ENCODE measurements at regions not wholly inside any gene's neighbourhood (a gene's known extent, or its start where the extent isn't known, plus 50 kb on each side); places are given as distances from the start of the nearest gene placed in this dataset.
A peak's percentile ranks its signal among the peaks of the same experiment; 100 is the strongest.
"Not testable (repeated sequence)": the region's sequence is repeated elsewhere in the genome, so short reads cannot be mapped to it uniquely, and the experiment has no call there.

- Mint-ChIP-seq H3K9me3 (no peaks in the 10 kb centered on the region), H3K4me3 (no peak overlapping the region), H3K27ac (no peak overlapping the region), H3K27me3 (peaks cover 10% of the 10 kb centered on the region), H3K36me3 (no peaks in the 10 kb centered on the region), H3K4me1 (ENCODE audit: low read depth) (peaks cover 3% of the 10 kb centered on the region)
- intact Hi-C loops (cut with micrococcal nuclease) = loop anchor here (1.0 to 10.0 kb wide), 2 partner anchors 98 to 348 kb away; no protein-coding TSS in a partner anchor
- CTCF ChIA-PET = interaction anchor here (0.9 to 11.5 kb wide), 6 partner anchors 8 to 362 kb away, joined by 3 to 404 read pairs (median 6); no protein-coding TSS in a partner anchor
- no peak for DNase-seq
- POLR2A ChIA-PET = no interaction called here
These were observed 73.0 kb upstream of the PRSS3 start for GRCh38 chr9:33722359-33722675.

GRCh38 chr9:33728613-33729012 lies 66.7 kb upstream of the PRSS3 start:
- Mint-ChIP-seq H3K36me3 (no peaks in the 10 kb centered on the region), H3K4me3 (no peak overlapping the region), H3K27me3 (peaks cover 23% of the 10 kb centered on the region), H3K9me3 (peaks cover 8% of the 10 kb centered on the region), H3K27ac (no peak overlapping the region), H3K4me1 (ENCODE audit: low read depth) (no peaks in the 10 kb centered on the region)
- ChIA-PET POLR2A (no interaction called here), CTCF (interaction anchor here (0.6 to 1.4 kb wide), 4 partner anchors 9 to 146 kb away, joined by 3 to 11 read pairs (median 3); no protein-coding TSS in a partner anchor)
- intact Hi-C loops (cut with micrococcal nuclease) = loop anchor here (10.0 kb wide), 1 partner anchor 354 kb away; no protein-coding TSS in a partner anchor
- no peak for DNase-seq

DNA sequence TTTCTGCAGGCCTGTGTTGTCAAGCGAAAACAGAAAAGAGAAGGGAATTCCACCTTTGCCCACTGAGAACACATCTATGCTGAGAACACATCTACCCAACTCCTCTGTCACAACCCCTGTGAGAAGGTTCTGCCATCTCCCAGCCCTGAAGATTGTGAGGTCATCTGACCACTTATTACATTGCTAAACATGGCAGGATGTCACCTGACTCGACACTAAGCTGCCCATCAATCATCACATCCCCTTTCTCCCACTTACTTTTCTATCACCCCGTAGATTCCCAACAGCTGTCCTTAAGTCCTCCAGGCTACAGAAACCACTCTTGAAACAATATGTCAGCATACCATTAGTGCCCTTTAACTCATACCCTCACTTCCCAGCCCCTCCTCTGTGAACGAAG lies 64.2 kb upstream of the PRSS3 start:
- peaks cover 37% of the 10 kb centered on the region for H3K27me3 Mint-ChIP-seq
- H3K27ac Mint-ChIP-seq = no peak overlapping the region
- peaks cover 8% of the 10 kb centered on the region for H3K9me3 Mint-ChIP-seq

GRCh38 chr9:33731625-33732024 lies 63.7 kb upstream of the PRSS3 start:
- Mint-ChIP-seq H3K9me3 (peaks cover 8% of the 10 kb centered on the region), H3K4me3 (no peak overlapping the region), H3K36me3 (no peaks in the 10 kb centered on the region), H3K4me1 (ENCODE audit: low read depth) (no peaks in the 10 kb centered on the region), H3K27ac (no peak overlapping the region), H3K27me3 (peaks cover 41% of the 10 kb centered on the region)
- ChIA-PET POLR2A (no interaction called here), CTCF (interaction anchor here (1.5 to 1.6 kb wide), 2 partner anchors 108 to 110 kb away, joined by 4 to 6 read pairs; no protein-coding TSS in a partner anchor)
- no peak for DNase-seq
- intact Hi-C loops (cut with micrococcal nuclease) = no loop called here

More for the DNA sequence above, 64.2 kb upstream of the PRSS3 start:
- ChIA-PET CTCF (interaction anchor here (1.1 to 1.6 kb wide), 3 partner anchors 9 to 109 kb away, joined by 3 to 6 read pairs (median 4); no protein-coding TSS in a partner anchor), POLR2A (no interaction called here)
- H3K4me1 Mint-ChIP-seq (ENCODE audit: low read depth) = no peaks in the 10 kb centered on the region
- no peaks in the 10 kb centered on the region for H3K36me3 Mint-ChIP-seq
- no peak for DNase-seq
- intact Hi-C loops (cut with micrococcal nuclease) = no loop called here
- no peak overlapping the region for H3K4me3 Mint-ChIP-seq

DNA sequence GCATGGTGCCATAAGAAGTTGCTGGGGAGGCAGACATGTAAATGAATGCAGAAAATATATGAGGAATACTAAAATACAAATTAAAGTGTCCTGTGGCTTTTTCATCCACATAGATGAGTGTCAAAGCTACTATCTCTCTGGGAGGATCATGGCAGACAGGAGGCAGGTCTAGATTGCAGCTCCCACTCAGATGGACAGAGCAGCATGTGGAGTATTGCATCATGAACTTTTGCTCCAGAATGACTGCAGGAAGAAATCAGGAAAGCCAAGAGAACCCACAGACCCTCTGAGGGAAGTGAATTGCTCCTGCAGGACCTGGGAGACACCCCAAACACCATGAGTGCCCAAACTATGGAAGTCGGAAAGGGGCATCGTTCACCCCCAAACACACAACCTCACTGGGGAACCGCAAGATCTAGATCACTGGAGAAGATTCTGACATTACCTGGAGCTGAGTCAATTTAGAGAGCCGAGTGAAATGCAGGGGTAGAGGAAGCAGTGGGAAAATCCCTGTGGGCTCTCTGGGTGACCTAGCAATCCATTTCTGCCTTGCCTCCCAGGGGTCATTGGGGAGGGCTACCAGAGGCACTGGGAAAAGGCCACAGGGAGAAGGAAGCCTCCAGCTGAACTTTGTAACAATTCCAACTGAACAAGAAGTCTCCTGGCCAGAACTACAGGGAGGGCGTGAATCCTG lies 61.0 kb upstream of the PRSS3 start:
- H3K4me3 Mint-ChIP-seq; intact Hi-C loops (cut with micrococcal nuclease); H3K4me1 Mint-ChIP-seq (ENCODE audit: low read depth); DNase-seq; H3K36me3 Mint-ChIP-seq; H3K27ac Mint-ChIP-seq; POLR2A ChIA-PET; H3K9me3 Mint-ChIP-seq: not testable (repeated sequence)
- peaks cover 42% of the 10 kb centered on the region for H3K27me3 Mint-ChIP-seq
- CTCF ChIA-PET = interaction anchor here (0.7 to 1.2 kb wide), 2 partner anchors 40 to 110 kb away, joined by 3 read pairs; no protein-coding TSS in a partner anchor

DNA sequence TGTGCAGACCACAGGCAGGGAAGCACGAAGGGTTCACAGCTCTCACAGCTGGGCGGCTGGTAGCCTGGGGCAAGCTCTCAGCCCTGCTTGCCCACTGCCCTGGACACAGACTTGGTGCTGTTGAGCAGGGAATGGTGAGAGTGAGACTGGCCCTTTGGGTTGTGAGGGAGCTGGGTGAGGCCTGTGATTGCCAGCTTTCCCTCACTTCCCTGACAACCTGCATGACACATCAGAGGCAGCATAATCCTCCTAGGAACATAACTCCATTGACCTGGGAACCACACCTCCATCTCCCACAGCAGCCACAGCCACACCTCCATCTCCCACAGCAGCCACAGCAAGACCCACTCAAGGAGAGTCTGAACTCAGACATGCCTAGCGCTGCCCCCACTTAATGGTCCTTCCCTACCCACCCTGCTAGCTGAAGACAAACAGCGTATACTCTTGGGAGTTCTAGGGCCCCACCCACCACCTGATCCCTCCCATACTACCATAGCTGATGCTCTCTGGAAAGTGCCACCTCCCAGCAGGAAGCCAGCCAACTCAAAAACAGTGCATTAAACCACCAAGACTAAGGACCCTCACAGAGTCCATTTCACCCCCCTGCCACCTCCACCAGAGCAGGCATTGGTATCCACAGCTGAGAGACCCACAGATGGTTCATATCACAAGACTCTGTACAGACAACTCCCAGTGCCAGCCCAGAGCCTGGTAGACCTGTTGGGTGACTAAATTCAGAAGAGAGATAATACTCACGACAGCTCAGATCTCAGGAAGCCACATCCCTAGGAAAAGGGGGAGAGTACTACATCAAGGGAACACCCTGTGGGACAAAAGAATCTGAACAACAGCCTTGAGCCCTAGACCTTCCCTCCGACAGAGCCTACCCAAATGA lies 60.2 kb upstream of the PRSS3 start:
- POLR2A ChIA-PET; DNase-seq; intact Hi-C loops (cut with micrococcal nuclease); H3K4me1 Mint-ChIP-seq (ENCODE audit: low read depth); H3K27ac Mint-ChIP-seq; H3K4me3 Mint-ChIP-seq; H3K36me3 Mint-ChIP-seq: not testable (repeated sequence)
- CTCF ChIA-PET = interaction anchor here (0.7 kb wide), 1 partner anchor 41 kb away, joined by 3 read pairs; no protein-coding TSS in a partner anchor
- H3K27me3 Mint-ChIP-seq = peaks cover 42% of the 10 kb centered on the region
- peaks cover 14% of the 10 kb centered on the region for H3K9me3 Mint-ChIP-seq

GRCh38 chr9:33737811-33738606 lies 57.4 kb upstream of the PRSS3 start:
- no peak overlapping the region for H3K27ac Mint-ChIP-seq
- peak; percentile 20 for DNase-seq
- intact Hi-C loops (cut with micrococcal nuclease) = loop anchor here (1.0 kb wide), 1 partner anchor 40 kb away; no protein-coding TSS in a partner anchor
- H3K27me3 Mint-ChIP-seq = peaks cover 34% of the 10 kb centered on the region
- no peak overlapping the region for H3K4me3 Mint-ChIP-seq
- peaks cover 16% of the 10 kb centered on the region for H3K9me3 Mint-ChIP-seq
- no peaks in the 10 kb centered on the region for H3K36me3 Mint-ChIP-seq
- CTCF ChIA-PET = interaction anchor here (0.8 to 1.8 kb wide), 4 partner anchors 17 to 115 kb away, joined by 3 to 18 read pairs (median 4); no protein-coding TSS in a partner anchor
- no peaks in the 10 kb centered on the region for H3K4me1 Mint-ChIP-seq (ENCODE audit: low read depth)
- POLR2A ChIA-PET = no interaction called here

DNA sequence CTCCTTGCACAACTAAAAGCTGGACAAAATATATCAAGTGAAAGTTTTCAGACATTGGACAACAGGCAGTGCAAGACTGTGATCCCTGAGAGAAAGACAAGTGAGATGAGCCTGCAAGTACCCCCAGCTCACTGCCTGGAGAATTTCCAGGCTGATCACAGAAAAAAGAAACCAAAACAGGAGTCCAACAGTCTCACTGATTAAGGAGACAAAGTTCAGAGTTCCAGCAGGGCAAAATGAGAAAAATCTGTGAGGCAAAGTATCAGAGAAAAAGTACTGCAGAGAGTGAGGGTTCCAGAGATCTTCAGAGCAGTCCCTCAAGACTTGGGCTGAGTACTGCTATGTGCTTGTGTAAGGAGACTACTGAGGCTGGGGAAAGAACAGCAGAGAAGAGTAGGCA lies 56.0 kb upstream of the PRSS3 start:
- ChIA-PET POLR2A (no interaction called here), CTCF (interaction anchor here (1.3 kb wide), 1 partner anchor 39 kb away, joined by 8 read pairs; no protein-coding TSS in a partner anchor)
- Mint-ChIP-seq H3K36me3 (no peaks in the 10 kb centered on the region), H3K9me3 (peaks cover 16% of the 10 kb centered on the region), H3K27ac (no peak overlapping the region), H3K27me3 (peaks cover 40% of the 10 kb centered on the region), H3K4me1 (ENCODE audit: low read depth) (no peaks in the 10 kb centered on the region), H3K4me3 (no peak overlapping the region)
- no peak for DNase-seq
- intact Hi-C loops (cut with micrococcal nuclease) = no loop called here

- CTCF ChIA-PET = no interaction called here
- H3K27ac Mint-ChIP-seq = no peak overlapping the region
These were observed 55.3 kb upstream of the PRSS3 start for GRCh38 chr9:33740075-33740474.

DNA sequence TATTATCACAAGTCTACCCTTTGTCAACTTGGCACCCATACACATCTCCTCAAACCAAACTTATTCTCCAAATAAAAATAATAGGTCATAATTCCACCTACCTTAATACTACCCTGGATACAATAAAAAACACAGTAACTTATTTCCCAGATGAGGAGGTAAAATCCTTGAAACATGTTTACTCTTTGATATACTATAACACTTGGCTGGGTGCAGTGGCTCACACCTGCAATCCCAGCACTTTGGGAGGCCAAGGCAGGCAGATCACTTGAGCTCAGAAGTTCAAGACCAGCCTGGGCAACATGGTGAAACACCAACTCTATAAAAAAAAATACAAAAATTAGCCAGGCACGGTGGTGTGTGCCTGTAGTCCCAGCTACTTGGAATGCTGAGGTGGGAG lies 54.4 kb upstream of the PRSS3 start:
- CTCF ChIA-PET; H3K36me3 Mint-ChIP-seq; H3K4me1 Mint-ChIP-seq (ENCODE audit: low read depth); H3K27ac Mint-ChIP-seq; POLR2A ChIA-PET; H3K4me3 Mint-ChIP-seq; DNase-seq; intact Hi-C loops (cut with micrococcal nuclease): not testable (repeated sequence)
- Mint-ChIP-seq H3K9me3 (peaks cover 16% of the 10 kb centered on the region), H3K27me3 (peaks cover 32% of the 10 kb centered on the region)

More at GRCh38 chr9:33740075-33740474, 55.3 kb upstream of the PRSS3 start:
- Mint-ChIP-seq H3K27me3 (peaks cover 34% of the 10 kb centered on the region), H3K36me3 (no peaks in the 10 kb centered on the region), H3K4me1 (ENCODE audit: low read depth) (no peaks in the 10 kb centered on the region), H3K9me3 (peaks cover 16% of the 10 kb centered on the region), H3K4me3 (no peak overlapping the region)
- intact Hi-C loops (cut with micrococcal nuclease) = no loop called here
- DNase-seq = no peak
- POLR2A ChIA-PET = no interaction called here

GRCh38 chr9:33742051-33742450 lies 53.3 kb upstream of the PRSS3 start:
- DNase-seq = no peak
- intact Hi-C loops (cut with micrococcal nuclease) = no loop called here
- POLR2A ChIA-PET = no interaction called here
- peaks cover 16% of the 10 kb centered on the region for H3K9me3 Mint-ChIP-seq
- CTCF ChIA-PET = no interaction called here
- H3K27me3 Mint-ChIP-seq = peaks cover 29% of the 10 kb centered on the region
- no peaks in the 10 kb centered on the region for H3K36me3 Mint-ChIP-seq
- H3K4me1 Mint-ChIP-seq (ENCODE audit: low read depth) = no peaks in the 10 kb centered on the region
- H3K27ac Mint-ChIP-seq = no peak overlapping the region
- H3K4me3 Mint-ChIP-seq = no peak overlapping the region
